HG02884 (cell line): ENCODE measurements at regions not wholly inside any gene's neighbourhood (a gene's known extent, or its start where the extent isn't known, plus 50 kb on each side); places are given as distances from the start of the nearest gene placed in this dataset.

Experiments
- ATAC-seq: cut with Tn5 transposase; IDR thresholded peaks from one replicate; pipeline ENCODE4 v1.9.1; 2021; ENCODE audit warnings: mild to moderate bottlenecking, moderate library complexity; ENCODE audit not compliant: unreplicated experiment

- ATAC-seq, result no peak
Measured at GRCh38 chr11:95450547-95451123, 219.6 kb upstream of the SESN3 start.

- ATAC-seq, result no peak
Measured at GRCh38 chr11:95445746-95446333, 214.8 kb upstream of the SESN3 start.

GRCh38 chr11:95444309-95445241, 213.6 kb upstream of the SESN3 start:
- ATAC-seq, result no peak

GRCh38 chr11:95443386-95443785, 212.4 kb upstream of the SESN3 start:
- ATAC-seq, result no peak

GRCh38 chr11:95442531-95443050, 211.6 kb upstream of the SESN3 start:
- no peak for ATAC-seq

- ATAC-seq, result no peak
Measured at GRCh38 chr11:95435628-95436353, 204.8 kb upstream of the SESN3 start.

GRCh38 chr11:95435192-95435591, 204.2 kb upstream of the SESN3 start:
- no peak for ATAC-seq

GRCh38 chr11:95434489-95435057, 203.6 kb upstream of the SESN3 start:
- ATAC-seq, result no peak

GRCh38 chr11:95434009-95434408, 203.0 kb upstream of the SESN3 start:
- ATAC-seq, result no peak

GRCh38 chr11:95432714-95433503, 201.9 kb upstream of the SESN3 start:
- no peak for ATAC-seq

GRCh38 chr11:95429376-95429907, 198.4 kb upstream of the SESN3 start:
- no peak for ATAC-seq

GRCh38 chr11:95426823-95427462, 195.9 kb upstream of the SESN3 start:
- ATAC-seq, result no peak

GRCh38 chr11:95419915-95420314, 188.9 kb upstream of the SESN3 start:
- no peak for ATAC-seq

GRCh38 chr11:95418916-95419315, 187.9 kb upstream of the SESN3 start:
- no peak for ATAC-seq

GRCh38 chr11:95417832-95418231, 186.8 kb upstream of the SESN3 start:
- ATAC-seq, result no peak

- no peak for ATAC-seq
Measured at GRCh38 chr11:95415837-95416304, 184.9 kb upstream of the SESN3 start.

GRCh38 chr11:95414217-95414616, 183.2 kb upstream of the SESN3 start:
- ATAC-seq, result no peak

GRCh38 chr11:95413761-95414160, 182.8 kb upstream of the SESN3 start:
- no peak for ATAC-seq

- ATAC-seq, result no peak
Measured at GRCh38 chr11:95413021-95413420, 182.0 kb upstream of the SESN3 start.
